NT2/D1 (cell line): ENCODE measurements at regions not wholly inside any gene's neighbourhood (a gene's known extent, or its start where the extent isn't known, plus 50 kb on each side); places are given as distances from the start of the nearest gene placed in this dataset.

Source experiments
- DNase-seq: peaks from one replicate; pipeline ENCODE4 v3.0.0-alpha.2; 2011; ENCODE audit warnings: low read depth, low spot score
- H3K27me3 ChIP-seq: 2 replicates; pipeline ENCODE4 v1.6.0; 2011; ENCODE audit warnings: mild to moderate bottlenecking; ENCODE audit not compliant: insufficient read length, insufficient read depth
- H3K36me3 ChIP-seq: 2 replicates; pipeline ENCODE4 v1.6.1; 2011; ENCODE audit warnings: mild to moderate bottlenecking, low read length, mixed read lengths; ENCODE audit not compliant: insufficient read depth, insufficient read length
- H3K4me1 ChIP-seq: 2 replicates; pipeline ENCODE4 v1.5.1; 2011; ENCODE audit not compliant: insufficient read depth, insufficient read length
- H3K4me3 ChIP-seq: 2 replicates; pipeline ENCODE4 v1.5.1; 2011; ENCODE audit warnings: low read depth; ENCODE audit not compliant: insufficient read length
- H3K9ac ChIP-seq: 2 replicates; pipeline ENCODE4 v1.6.0; 2011; ENCODE audit warnings: low read depth; ENCODE audit not compliant: insufficient read length
- H3K9me3 ChIP-seq: 2 replicates; pipeline ENCODE4 v1.5.1; 2011; ENCODE audit warnings: mild to moderate bottlenecking, low read length; ENCODE audit not compliant: insufficient read depth
- SUZ12 ChIP-seq: IDR thresholded peaks from 2 replicates; pipeline ENCODE4 v1.6.1; 2011; ENCODE audit not compliant: insufficient read length, insufficient read depth; ENCODE audit errors: extremely low read depth
- YY1 ChIP-seq: IDR thresholded peaks from 2 replicates; pipeline ENCODE4 v1.6.1; 2011; ENCODE audit not compliant: insufficient read length, insufficient read depth
- ZNF274 ChIP-seq: IDR thresholded peaks from 2 replicates; pipeline ENCODE4 v1.6.1; 2011; ENCODE audit warnings: mild to moderate bottlenecking, low read depth, low read length

DNA sequence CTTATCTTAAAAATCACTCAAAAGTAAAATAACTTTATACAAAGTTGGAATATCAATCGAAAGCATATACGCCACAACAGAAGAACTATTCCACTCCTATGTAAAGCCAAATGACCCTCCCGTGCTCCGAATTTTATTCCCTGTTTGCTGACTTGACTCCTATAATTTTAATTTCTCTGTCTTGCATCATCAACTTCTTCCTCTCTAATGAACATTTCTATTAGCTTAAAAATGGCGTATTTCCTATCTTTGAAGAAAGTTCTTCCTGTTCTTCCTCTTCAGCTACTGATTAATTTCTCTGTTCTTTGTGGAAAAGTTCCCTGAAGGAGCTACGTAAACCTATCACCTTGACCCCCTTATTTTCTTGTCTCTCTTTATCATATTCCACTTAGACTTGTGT is 389.3 kb downstream of the LMO7 start:
- H3K9me3 ChIP-seq, result peaks cover 3% of the 10 kb centered on the region; the same call in 1 of the 2 replicates
- no peak for DNase-seq
- no peaks in the 10 kb centered on the region for H3K27me3 ChIP-seq
- TF ChIP-seq SUZ12, result no peak
- no peak for TF ChIP-seq YY1
- no peak for TF ChIP-seq ZNF274
- H3K36me3 ChIP-seq, result no peaks in the 10 kb centered on the region
- H3K9ac ChIP-seq, result no peak overlapping the region
- H3K4me1 ChIP-seq, result no peaks in the 10 kb centered on the region
- no peak overlapping the region for H3K4me3 ChIP-seq

- Histone ChIP-seq H3K27me3 (no peaks in the 10 kb centered on the region), H3K9ac (no peak overlapping the region), H3K9me3 (peaks cover 3% of the 10 kb centered on the region; the same call in 1 of the 2 replicates), H3K36me3 (no peaks in the 10 kb centered on the region), H3K4me1 (no peaks in the 10 kb centered on the region), H3K4me3 (no peak overlapping the region)
- TF ChIP-seq YY1 (no peak), SUZ12 (no peak), ZNF274 (no peak)
- DNase-seq, result no peak
These were observed 388.0 kb downstream of the LMO7 start for GRCh38 chr13:76024151-76024550.

- Histone ChIP-seq H3K36me3 (no peaks in the 10 kb centered on the region), H3K9me3 (peaks cover 3% of the 10 kb centered on the region; the same call in 1 of the 2 replicates), H3K4me3 (no peak overlapping the region), H3K4me1 (no peaks in the 10 kb centered on the region), H3K27me3 (no peaks in the 10 kb centered on the region), H3K9ac (no peak overlapping the region)
- TF ChIP-seq ZNF274 (no peak), SUZ12 (no peak), YY1 (no peak)
- no peak for DNase-seq
These were observed 387.5 kb downstream of the LMO7 start for GRCh38 chr13:76023652-76024051.

- Histone ChIP-seq H3K4me1 (no peaks in the 10 kb centered on the region), H3K9ac (no peak overlapping the region), H3K27me3 (no peaks in the 10 kb centered on the region), H3K4me3 (no peak overlapping the region), H3K36me3 (no peaks in the 10 kb centered on the region), H3K9me3 (peaks cover 3% of the 10 kb centered on the region; the same call in 1 of the 2 replicates)
- DNase-seq, result no peak
- TF ChIP-seq SUZ12 (no peak), ZNF274 (no peak), YY1 (no peak)
These were observed 384.4 kb downstream of the LMO7 start for GRCh38 chr13:76020421-76020955.

DNA sequence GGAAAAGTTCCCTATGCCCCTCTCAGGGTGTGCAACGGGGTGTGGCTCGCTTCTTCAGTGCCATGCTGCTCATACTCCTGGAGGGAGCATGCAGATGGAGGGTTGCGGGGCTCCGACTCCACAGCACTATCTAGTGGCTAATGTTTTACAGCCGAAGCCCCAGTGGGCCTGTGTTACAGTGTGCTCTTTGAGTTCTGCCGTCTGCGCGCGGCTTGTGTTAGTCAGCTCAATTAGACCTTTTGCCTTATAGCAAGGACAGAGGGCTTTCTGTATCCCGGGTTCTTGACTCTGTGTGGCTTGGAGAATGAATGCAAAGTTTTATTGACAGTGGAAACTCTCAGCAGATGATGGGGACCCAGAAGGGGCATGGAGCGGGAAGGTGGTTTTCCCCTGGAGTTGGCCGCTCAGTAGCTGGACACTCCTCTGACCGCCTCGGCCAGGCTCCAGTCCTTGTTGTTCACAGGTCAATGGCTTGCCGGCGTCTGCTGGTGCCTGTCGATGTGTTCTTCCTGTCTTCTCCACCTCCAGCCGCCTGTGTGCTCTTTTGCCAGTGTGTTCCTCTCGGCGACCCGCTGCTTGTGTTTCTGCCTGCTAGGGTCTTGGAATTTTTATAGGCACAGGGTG is 383.4 kb downstream of the LMO7 start:
- TF ChIP-seq SUZ12 (no peak), YY1 (no peak), ZNF274 (no peak)
- DNase-seq, result peak; percentile 25
- H3K9ac ChIP-seq, result no peak overlapping the region

GRCh38 chr13:76017861-76018556 is 381.9 kb downstream of the LMO7 start:
- TF ChIP-seq YY1, result no peak
- TF ChIP-seq SUZ12, result no peak
- TF ChIP-seq ZNF274, result no peak
- Histone ChIP-seq H3K27me3 (no peaks in the 10 kb centered on the region), H3K4me3 (no peak overlapping the region), H3K9me3 (no peaks in the 10 kb centered on the region), H3K36me3 (no peaks in the 10 kb centered on the region), H3K9ac (no peak overlapping the region), H3K4me1 (no peaks in the 10 kb centered on the region)
- no peak for DNase-seq

More for the DNA sequence above, 383.4 kb downstream of the LMO7 start:
- Histone ChIP-seq H3K36me3 (no peaks in the 10 kb centered on the region), H3K4me1 (no peaks in the 10 kb centered on the region), H3K27me3 (no peaks in the 10 kb centered on the region), H3K9me3 (peaks cover 3% of the 10 kb centered on the region; the same call in 1 of the 2 replicates), H3K4me3 (no peak overlapping the region)

GRCh38 chr13:76016799-76017400 is 380.8 kb downstream of the LMO7 start:
- DNase-seq, result peak; percentile 44
- Histone ChIP-seq H3K9me3 (no peaks in the 10 kb centered on the region), H3K9ac (no peak overlapping the region), H3K4me1 (no peaks in the 10 kb centered on the region), H3K4me3 (no peak overlapping the region), H3K27me3 (no peaks in the 10 kb centered on the region), H3K36me3 (no peaks in the 10 kb centered on the region)
- no peak for TF ChIP-seq ZNF274
- no peak for TF ChIP-seq SUZ12
- no peak for TF ChIP-seq YY1
